Neuronal stem cell (in vitro differentiated cells): ENCODE measurements at regions not wholly inside any gene's neighbourhood (a gene's known extent, or its start where the extent isn't known, plus 50 kb on each side); places are given as distances from the start of the nearest gene placed in this dataset.

Experiments
- DNase-seq: peaks from one replicate; pipeline ENCODE4 v3.0.0-alpha.2; 2013; ENCODE audit warnings: low spot score
- H2AFZ ChIP-seq: one replicate; pipeline ENCODE4 v1.6.1; 2013; ENCODE audit warnings: mild to moderate bottlenecking, low read length, inconsistent platforms
- H2AK5ac ChIP-seq: 2 replicates; pipeline ENCODE4 v1.6.1; 2013; ENCODE audit warnings: low read depth, mild to moderate bottlenecking, inconsistent platforms, low read length, moderate library complexity, mixed read lengths
- H2BK120ac ChIP-seq: 2 replicates; pipeline ENCODE4 v1.6.1; 2013; ENCODE audit warnings: low read depth, mild to moderate bottlenecking, inconsistent platforms, low read length, moderate library complexity, mixed read lengths
- H2BK12ac ChIP-seq: one replicate; pipeline ENCODE4 v1.6.1; 2013; ENCODE audit warnings: low read length, inconsistent platforms
- H2BK15ac ChIP-seq: 2 replicates; pipeline ENCODE4 v1.6.1; 2013; ENCODE audit warnings: mild to moderate bottlenecking, low read length, inconsistent platforms, mixed read lengths
- H2BK5ac ChIP-seq: one replicate; pipeline ENCODE4 v1.6.1; 2013; ENCODE audit warnings: inconsistent platforms, mild to moderate bottlenecking, low read length, moderate library complexity
- H3K14ac ChIP-seq: one replicate; pipeline ENCODE4 v1.6.1; 2013; ENCODE audit warnings: low read length, inconsistent platforms
- H3K18ac ChIP-seq: 2 replicates; pipeline ENCODE4 v1.6.1; 2013; ENCODE audit warnings: low read length, inconsistent platforms
- H3K23ac ChIP-seq: 2 replicates; pipeline ENCODE4 v1.6.1; 2013; ENCODE audit warnings: low read depth, mild to moderate bottlenecking, mixed read lengths, low read length, inconsistent platforms; ENCODE audit not compliant: poor library complexity
- H3K27ac ChIP-seq: replicated peaks from 3 replicates; pipeline ENCODE4 v1.5.1; 2013; ENCODE audit warnings: low read length, inconsistent platforms
- H3K27me3 ChIP-seq, 3 experiments: 2 replicates each; pipeline ENCODE4 v1.6.1; 2013; ENCODE audit warnings: low read length in 3 of 3, mild to moderate bottlenecking in 2 of 3, inconsistent platforms in 1 of 3, low read depth in 1 of 3, mixed read lengths in 1 of 3, moderate library complexity in 1 of 3; ENCODE audit not compliant: control insufficient read depth in 3 of 3, insufficient read depth in 3 of 3
- H3K36me3 ChIP-seq, 2 donors: replicated peaks in 1 of 2; 2 replicates each; pipeline ENCODE4 v1.6.1; 2013; ENCODE audit warnings: low read length in 2 of 2; ENCODE audit not compliant: control insufficient read depth in 2 of 2, insufficient read depth in 2 of 2
- H3K4ac ChIP-seq: 2 replicates; pipeline ENCODE4 v1.6.1; 2013; ENCODE audit warnings: inconsistent platforms, mild to moderate bottlenecking, low read length, moderate library complexity
- H3K4me1 ChIP-seq, 2 donors: 1 replicate in 1 of 2; 2 replicates in 1 of 2; pipeline ENCODE4 v1.6.1; 2013; ENCODE audit warnings: low read length in 2 of 2, low read depth in 1 of 2; ENCODE audit not compliant: control insufficient read depth in 2 of 2, insufficient read depth in 1 of 2
- H3K4me2 ChIP-seq: one replicate; pipeline ENCODE4 v1.6.1; 2013; ENCODE audit warnings: mild to moderate bottlenecking, low read length, inconsistent platforms; ENCODE audit not compliant: insufficient read depth, poor library complexity, severe bottlenecking
- H3K4me3 ChIP-seq, 2 donors: 2 replicates each; pipeline ENCODE4 v1.5.1; 2013; ENCODE audit warnings: low read length in 2 of 2, mild to moderate bottlenecking in 2 of 2, inconsistent platforms in 1 of 2, moderate library complexity in 1 of 2
- H3K79me1 ChIP-seq: one replicate; pipeline ENCODE4 v1.6.1; 2013; ENCODE audit warnings: low read depth, mild to moderate bottlenecking, inconsistent platforms, low read length, moderate library complexity
- H3K9ac ChIP-seq: one replicate; pipeline ENCODE4 v1.6.1; 2013; ENCODE audit warnings: mild to moderate bottlenecking, low read depth, low read length, inconsistent platforms; ENCODE audit not compliant: poor library complexity
- H3K9me3 ChIP-seq, 2 donors: replicated peaks in 1 of 2; 2 replicates each; pipeline versions ENCODE3 to v1.6.1; 2013; ENCODE audit warnings: low read length in 2 of 2, mild to moderate bottlenecking in 2 of 2, inconsistent platforms in 1 of 2, low read depth in 1 of 2, mixed read lengths in 1 of 2, moderate library complexity in 1 of 2; ENCODE audit not compliant: control insufficient read depth in 2 of 2, insufficient read depth in 1 of 2
- H4K8ac ChIP-seq: one replicate; pipeline ENCODE4 v1.6.1; 2013; ENCODE audit warnings: low read depth, mild to moderate bottlenecking, inconsistent platforms, low read length, moderate library complexity
- H4K91ac ChIP-seq: one replicate; pipeline ENCODE4 v1.6.1; 2013; ENCODE audit warnings: low read length, low read depth, mild to moderate bottlenecking, inconsistent platforms; ENCODE audit not compliant: poor library complexity
- WGBS, 2 donors: extraction: QIAGEN DNeasy Blood & Tissue Kit; methylation state at CpG; one replicate each; pipeline ENCODE4 v1.1.7; 2013; ENCODE audit warnings: missing lambda C conversion rate in 2 of 2, mixed read lengths in 1 of 2; ENCODE audit not compliant: insufficient read length in 2 of 2, insufficient replicate concordance in 1 of 2; ENCODE audit errors: extremely low coverage in 2 of 2; 5-methylcytosine and 5-hydroxymethylcytosine counted together

GRCh38 chr2:83487451-83487850 is 971.6 kb downstream of the SUCLG1 start:
- no peak for DNase-seq
- H3K9me3 ChIP-seq = no peaks in the 10 kb centered on the region
- H3K4me1 ChIP-seq = no peaks in the 10 kb centered on the region
- no peaks in the 10 kb centered on the region for H3K79me1 ChIP-seq
- no peak overlapping the region for H3K4ac ChIP-seq
- H4K8ac ChIP-seq = no peak overlapping the region
- H2BK120ac ChIP-seq = no peak overlapping the region
- no peak overlapping the region for H2AK5ac ChIP-seq
- no peak overlapping the region for H2BK15ac ChIP-seq
- H3K14ac ChIP-seq = no peak overlapping the region
- no peak overlapping the region for H2AFZ ChIP-seq
- no peak overlapping the region for H3K27ac ChIP-seq
- H3K36me3 ChIP-seq = no peaks in the 10 kb centered on the region
- H2BK12ac ChIP-seq = no peak overlapping the region
- H3K4me2 ChIP-seq = no peak overlapping the region
- no peak overlapping the region for H3K23ac ChIP-seq
- H2BK5ac ChIP-seq = no peak overlapping the region
- H3K18ac ChIP-seq = no peak overlapping the region
- no peak overlapping the region for H3K4me3 ChIP-seq
- H3K27me3 ChIP-seq = no peaks in the 10 kb centered on the region
- no CpG with 5 or more reads among the region's 1 CpG for WGBS, 2 donors
- no peak overlapping the region for H3K9ac ChIP-seq
- no peak overlapping the region for H4K91ac ChIP-seq

GRCh38 chr2:83481436-83481835 is 977.6 kb downstream of the SUCLG1 start:
- no peak for DNase-seq
- H3K27me3 ChIP-seq = no peaks in the 10 kb centered on the region
- H2AK5ac ChIP-seq = no peak overlapping the region
- H3K18ac ChIP-seq = no peak overlapping the region
- no peak overlapping the region for H2AFZ ChIP-seq
- peak overlapping the region; percentile 56 for H3K14ac ChIP-seq
- no peak overlapping the region for H2BK120ac ChIP-seq
- no peak overlapping the region for H4K91ac ChIP-seq
- H3K9ac ChIP-seq = no peak overlapping the region
- H2BK15ac ChIP-seq = no peak overlapping the region
- no peak overlapping the region for H4K8ac ChIP-seq
- no peaks in the 10 kb centered on the region for H3K79me1 ChIP-seq
- no peak overlapping the region for H3K23ac ChIP-seq
- H3K9me3 ChIP-seq = no peaks in the 10 kb centered on the region
- no peak overlapping the region for H3K4me3 ChIP-seq
- H3K36me3 ChIP-seq = no peaks in the 10 kb centered on the region
- no peak overlapping the region for H2BK12ac ChIP-seq
- H2BK5ac ChIP-seq = no peak overlapping the region
- no peak overlapping the region for H3K4me2 ChIP-seq
- no peaks in the 10 kb centered on the region for H3K4me1 ChIP-seq
- no peak overlapping the region for H3K4ac ChIP-seq
- H3K27ac ChIP-seq = no peak overlapping the region

GRCh38 chr2:83478037-83478436 is 981.0 kb downstream of the SUCLG1 start:
- Histone ChIP-seq H3K14ac (no peak overlapping the region), H2BK12ac (no peak overlapping the region), H3K79me1 (no peaks in the 10 kb centered on the region), H4K91ac (no peak overlapping the region), H3K4me3 (no peak overlapping the region), H3K18ac (no peak overlapping the region), H3K4ac (no peak overlapping the region), H2AK5ac (no peak overlapping the region), H2BK15ac (no peak overlapping the region), H3K4me1 (no peaks in the 10 kb centered on the region), H2AFZ (no peak overlapping the region), H3K9me3 (no peaks in the 10 kb centered on the region), H3K36me3 (no peaks in the 10 kb centered on the region), H3K4me2 (no peak overlapping the region), H3K9ac (no peak overlapping the region), H3K27ac (no peak overlapping the region), H3K23ac (no peak overlapping the region), H2BK120ac (no peak overlapping the region), H3K27me3 (no peaks in the 10 kb centered on the region), H4K8ac (no peak overlapping the region), H2BK5ac (no peak overlapping the region)
- DNase-seq = no peak
- no CpG with 5 or more reads among the region's 4 CpGs for WGBS, 2 donors

GRCh38 chr2:83475371-83475770 is 983.7 kb downstream of the SUCLG1 start:
- Histone ChIP-seq H3K27ac (no peak overlapping the region), H2BK12ac (no peak overlapping the region), H4K91ac (no peak overlapping the region), H3K79me1 (no peaks in the 10 kb centered on the region), H3K27me3 (no peaks in the 10 kb centered on the region), H2AK5ac (no peak overlapping the region), H3K23ac (no peak overlapping the region), H3K4me3 (no peak overlapping the region), H2BK120ac (no peak overlapping the region), H4K8ac (no peak overlapping the region), H3K36me3 (no peaks in the 10 kb centered on the region), H2BK5ac (no peak overlapping the region), H3K9ac (no peak overlapping the region), H3K4me2 (no peak overlapping the region), H3K18ac (no peak overlapping the region), H3K4ac (no peak overlapping the region), H3K4me1 (no peaks in the 10 kb centered on the region), H3K9me3 (no peaks in the 10 kb centered on the region), H2BK15ac (no peak overlapping the region), H3K14ac (no peak overlapping the region), H2AFZ (no peak overlapping the region)
- no peak for DNase-seq
- WGBS, 2 donors = no CpG with 5 or more reads among the region's 2 CpGs
